Right lobe of liver (tissue), 4 donors: ENCODE measurements at regions not wholly inside any gene's neighbourhood (a gene's known extent, or its start where the extent isn't known, plus 50 kb on each side); places are given as distances from the start of the nearest gene placed in this dataset.

Experiments
- POLR2A ChIP-seq: fragments of 450-650 bp; IDR thresholded peaks from one replicate; pipeline ENCODE4 v1.6.1; 2017; ENCODE audit warnings: antibody characterized with exemption, mild to moderate bottlenecking
- TF ChIP-seq, protein P1 (sequence below), 4 donors: fragments of 200-600 bp in 3 of 4; fragments of 450-650 bp in 1 of 4; IDR thresholded peaks; one replicate each; pipeline versions ENCODE4 v1.5.1 to v1.8.0; 2016 to 2022; ENCODE audit warnings: antibody characterized with exemption in 4 of 4, mild to moderate bottlenecking in 2 of 4
- donor health status: DM: no; HTN: no; CAD: no.
- donor health status: DM: no; HTN: no; CAD: no.
- donor health status: DM: no; HTN: yes; CAD: no.

- TF ChIP-seq POLR2A: no peak
- TF ChIP-seq, protein P1, sequence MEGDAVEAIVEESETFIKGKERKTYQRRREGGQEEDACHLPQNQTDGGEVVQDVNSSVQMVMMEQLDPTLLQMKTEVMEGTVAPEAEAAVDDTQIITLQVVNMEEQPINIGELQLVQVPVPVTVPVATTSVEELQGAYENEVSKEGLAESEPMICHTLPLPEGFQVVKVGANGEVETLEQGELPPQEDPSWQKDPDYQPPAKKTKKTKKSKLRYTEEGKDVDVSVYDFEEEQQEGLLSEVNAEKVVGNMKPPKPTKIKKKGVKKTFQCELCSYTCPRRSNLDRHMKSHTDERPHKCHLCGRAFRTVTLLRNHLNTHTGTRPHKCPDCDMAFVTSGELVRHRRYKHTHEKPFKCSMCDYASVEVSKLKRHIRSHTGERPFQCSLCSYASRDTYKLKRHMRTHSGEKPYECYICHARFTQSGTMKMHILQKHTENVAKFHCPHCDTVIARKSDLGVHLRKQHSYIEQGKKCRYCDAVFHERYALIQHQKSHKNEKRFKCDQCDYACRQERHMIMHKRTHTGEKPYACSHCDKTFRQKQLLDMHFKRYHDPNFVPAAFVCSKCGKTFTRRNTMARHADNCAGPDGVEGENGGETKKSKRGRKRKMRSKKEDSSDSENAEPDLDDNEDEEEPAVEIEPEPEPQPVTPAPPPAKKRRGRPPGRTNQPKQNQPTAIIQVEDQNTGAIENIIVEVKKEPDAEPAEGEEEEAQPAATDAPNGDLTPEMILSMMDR (IDR thresholded peaks at IDR 0.05): no peak
These were observed 765.5 kb downstream of the CDH8 start for GRCh38 chr16:61270726-61271125.
